AG04449 (cell line): ENCODE measurements at regions not wholly inside any gene's neighbourhood (a gene's known extent, or its start where the extent isn't known, plus 50 kb on each side); places are given as distances from the start of the nearest gene placed in this dataset.

Source experiments
- CTCF ChIA-PET: fragments of 350-600 bp; formaldehyde crosslinking; extraction: SDS; loops from one replicate; lab custom pipeline; 2021; ENCODE audit warnings: antibody characterized with exemption; lab: Yijun Ruan, JAX
- POLR2A ChIA-PET: fragments of 400-600, 350-600 bp; formaldehyde crosslinking; extraction: SDS; loops from one replicate; lab custom pipeline; 2020; ENCODE audit warnings: antibody characterized with exemption, inconsistent platforms; lab: Yijun Ruan, JAX
- DNase-seq: peaks from one replicate; pipeline ENCODE4 v3.0.0-alpha.2; 2010; ENCODE audit warnings: low read depth, low spot score
- H3K4me3 ChIP-seq: 2 replicates; pipeline ENCODE4 v1.5.1; 2011; ENCODE audit warnings: low read depth, mild to moderate bottlenecking, control low read depth, low read length
- CTCF ChIP-seq: IDR thresholded peaks from one replicate; pipeline ENCODE4 v1.5.1; 2011; ENCODE audit warnings: mild to moderate bottlenecking, moderate library complexity, low read length, control low read depth, inconsistent platforms; ENCODE audit not compliant: insufficient read depth; ENCODE audit errors: missing control alignments

- no peak overlapping the region for H3K4me3 ChIP-seq
- DNase-seq = no peak
- POLR2A ChIA-PET = no interaction called here
- CTCF ChIA-PET = no interaction called here
- no peak for TF ChIP-seq CTCF
Observed at GRCh38 chr2:15790326-15790725, 150.0 kb upstream of the MYCN start.

- no peak for TF ChIP-seq CTCF
- no peak overlapping the region for H3K4me3 ChIP-seq
- POLR2A ChIA-PET = no interaction called here
- DNase-seq = no peak
- CTCF ChIA-PET = no interaction called here
Observed at GRCh38 chr2:15790838-15791237, 149.5 kb upstream of the MYCN start.

- POLR2A ChIA-PET = no interaction called here
- CTCF ChIA-PET = no interaction called here
- no peak for DNase-seq
- H3K4me3 ChIP-seq = no peak overlapping the region
- TF ChIP-seq CTCF = no peak
Observed at GRCh38 chr2:15791294-15791693, 149.1 kb upstream of the MYCN start.

- no peak overlapping the region for H3K4me3 ChIP-seq
- ChIA-PET CTCF (no interaction called here), POLR2A (no interaction called here)
- no peak for DNase-seq
- TF ChIP-seq CTCF = no peak
Observed at GRCh38 chr2:15792331-15792730, 148.0 kb upstream of the MYCN start.

GRCh38 chr2:15793078-15793913 lies 147.1 kb upstream of the MYCN start:
- ChIA-PET POLR2A (no interaction called here), CTCF (no interaction called here)
- TF ChIP-seq CTCF = no peak
- H3K4me3 ChIP-seq = no peak overlapping the region
- no peak for DNase-seq

- ChIA-PET CTCF (no interaction called here), POLR2A (no interaction called here)
Observed at GRCh38 chr2:15793978-15794377, 146.4 kb upstream of the MYCN start.

More at GRCh38 chr2:15793978-15794377, 146.4 kb upstream of the MYCN start:
- no peak overlapping the region for H3K4me3 ChIP-seq
- no peak for TF ChIP-seq CTCF
- DNase-seq = no peak
